Keratinocyte (primary cell): ENCODE measurements at regions not wholly inside any gene's neighbourhood (a gene's known extent, or its start where the extent isn't known, plus 50 kb on each side); places are given as distances from the start of the nearest gene placed in this dataset.

Experiments
- CTCF ChIP-seq, 3 experiments: IDR thresholded peaks in 1 of 3; conservative IDR thresholded peaks in 1 of 3; optimal IDR thresholded peaks in 1 of 3; 2 replicates in 2 of 3; 3 replicates in 1 of 3; pipeline versions ENCODE3 to v1.5.1; 2011; ENCODE audit warnings: low read length in 3 of 3, mild to moderate bottlenecking in 3 of 3, moderate library complexity in 2 of 3, control low read depth in 1 of 3, inconsistent platforms in 1 of 3; ENCODE audit not compliant: insufficient read depth in 2 of 3; ENCODE audit errors: extremely low read depth in 1 of 3
- EZH2 ChIP-seq: IDR thresholded peaks from one replicate; pipeline ENCODE4 v1.6.1; 2012; ENCODE audit warnings: inconsistent platforms, mild to moderate bottlenecking, low read length, moderate library complexity

- TF ChIP-seq CTCF (optimal IDR thresholded peaks at IDR 0.05 in 1 of 3, IDR thresholded peaks at IDR 0.05 in 1 of 3, conservative IDR thresholded peaks at IDR 0.05 in 1 of 3; ENCODE audit: extremely low read depth in 1 of 3, insufficient read depth in 2 of 3, low read length in 3 of 3) = no peak
- no peak for TF ChIP-seq EZH2
These were observed 322.4 kb downstream of the LRRC70 start for GRCh38 chr5:62900976-62901375.
